OCI-LY3 (cell line): ENCODE measurements at regions not wholly inside any gene's neighbourhood (a gene's known extent, or its start where the extent isn't known, plus 50 kb on each side); places are given as distances from the start of the nearest gene placed in this dataset.

ENCODE experiments used
- H2AFZ ChIP-seq: fragments of 200-600, 300-600 bp; shearing (Covaris generic); 2 replicates; pipeline ENCODE4 v1.6.0; 2014; ENCODE audit warnings: antibody characterized with exemption, low read depth, low read length
- H3K27ac ChIP-seq: fragments of 200-600, 300-600 bp; sonication (generic); 2 replicates; pipeline ENCODE4 v1.5.1; 2014; ENCODE audit warnings: mild to moderate bottlenecking, low read length, moderate library complexity, mixed read lengths
- H3K27me3 ChIP-seq: fragments of 200-600, 300-600 bp; sonication (generic); 2 replicates; pipeline ENCODE4 v1.6.1; 2014; ENCODE audit warnings: low read depth, low read length, mixed read lengths
- H3K36me3 ChIP-seq: fragments of 200-600, 300-600 bp; sonication (generic); replicated peaks from 2 replicates; pipeline ENCODE3; 2014; ENCODE audit warnings: low read depth, low read length, mixed read lengths
- H3K4me1 ChIP-seq: fragments of 300-600, 200-600 bp; sonication (generic); 2 replicates; pipeline ENCODE4 v1.6.1; 2014; ENCODE audit warnings: low read length, mixed read lengths
- H3K4me2 ChIP-seq: fragments of 200-600, 300-600 bp; sonication (generic); 2 replicates; pipeline ENCODE4 v1.6.1; 2014; ENCODE audit warnings: low read length, mixed read lengths
- H3K4me3 ChIP-seq: fragments of 300-600, 200-600 bp; sonication (generic); 2 replicates; pipeline ENCODE4 v1.5.1; 2014; ENCODE audit warnings: antibody characterized with exemption, mild to moderate bottlenecking, low read length, moderate library complexity
- H3K79me2 ChIP-seq: fragments of 300-600, 200-600 bp; shearing (Covaris generic); 2 replicates; pipeline ENCODE4 v1.6.1; 2014; ENCODE audit warnings: mild to moderate bottlenecking, low read length, mixed read lengths
- H3K9ac ChIP-seq: fragments of 300-600, 200-600 bp; shearing (Covaris generic); 2 replicates; pipeline ENCODE4 v1.6.0; 2014; ENCODE audit warnings: mild to moderate bottlenecking, low read length, moderate library complexity
- H3K9me3 ChIP-seq: fragments of 200-600, 300-600 bp; shearing (Covaris generic); 2 replicates; pipeline ENCODE4 v1.6.1; 2014; ENCODE audit warnings: low read length, mixed read lengths; ENCODE audit not compliant: insufficient read depth
- H4K20me1 ChIP-seq: fragments of 200-600, 300-600 bp; sonication (generic); 2 replicates; pipeline ENCODE4 v1.6.1; 2016; ENCODE audit warnings: low read length, mixed read lengths; ENCODE audit not compliant: insufficient read depth
- CTCF ChIP-seq: fragments of 200-600, 300-600 bp; sonication (generic); IDR thresholded peaks from 2 replicates; pipeline ENCODE4 v1.5.1; 2014; ENCODE audit warnings: antibody characterized with exemption, low read length, low read depth
- EZH2phosphoT487 ChIP-seq: fragments of 200-600 bp; shearing (Covaris generic); IDR thresholded peaks from 2 replicates; pipeline ENCODE4 v1.6.1; 2018; ENCODE audit warnings: antibody characterized with exemption, mixed run types, low read depth

GRCh38 chr13:22126433-22127021 lies 455.7 kb downstream of the FGF9 start:
- H3K9ac ChIP-seq = no peak overlapping the region
- no peak overlapping the region for H2AFZ ChIP-seq
- no peak overlapping the region for H3K4me3 ChIP-seq
- H3K4me2 ChIP-seq = no peak overlapping the region
- H3K36me3 ChIP-seq = no peaks in the 10 kb centered on the region
- no peaks in the 10 kb centered on the region for H3K27me3 ChIP-seq
- H3K79me2 ChIP-seq = no peaks in the 10 kb centered on the region
- no peak overlapping the region for H3K27ac ChIP-seq
- H3K9me3 ChIP-seq = no peaks in the 10 kb centered on the region
- no peak for TF ChIP-seq CTCF
- TF ChIP-seq EZH2phosphoT487 = no peak
- no peaks in the 10 kb centered on the region for H3K4me1 ChIP-seq
- no peaks in the 10 kb centered on the region; the same call in 1 of the 2 replicates for H4K20me1 ChIP-seq

GRCh38 chr13:22127277-22128164 lies 456.6 kb downstream of the FGF9 start:
- Histone ChIP-seq H3K36me3 (no peaks in the 10 kb centered on the region), H3K4me3 (no peak overlapping the region), H4K20me1 (no peaks in the 10 kb centered on the region; the same call in 1 of the 2 replicates), H3K9me3 (no peaks in the 10 kb centered on the region), H3K4me1 (no peaks in the 10 kb centered on the region), H3K27me3 (no peaks in the 10 kb centered on the region), H3K79me2 (no peaks in the 10 kb centered on the region), H3K27ac (no peak overlapping the region), H3K9ac (no peak overlapping the region), H2AFZ (no peak overlapping the region), H3K4me2 (no peak overlapping the region)
- TF ChIP-seq EZH2phosphoT487 (no peak), CTCF (no peak)

GRCh38 chr13:22128441-22129408 lies 457.9 kb downstream of the FGF9 start:
- Histone ChIP-seq H3K9me3 (no peaks in the 10 kb centered on the region), H3K9ac (no peak overlapping the region), H3K27ac (no peak overlapping the region), H3K27me3 (no peaks in the 10 kb centered on the region), H4K20me1 (no peaks in the 10 kb centered on the region; the same call in 1 of the 2 replicates), H3K4me2 (no peak overlapping the region), H3K4me3 (no peak overlapping the region), H3K36me3 (no peaks in the 10 kb centered on the region), H2AFZ (no peak overlapping the region), H3K79me2 (no peaks in the 10 kb centered on the region), H3K4me1 (no peaks in the 10 kb centered on the region)
- TF ChIP-seq CTCF = no peak
- no peak for TF ChIP-seq EZH2phosphoT487
